GM18508 (cell line): ENCODE measurements at regions not wholly inside any gene's neighbourhood (a gene's known extent, or its start where the extent isn't known, plus 50 kb on each side); places are given as distances from the start of the nearest gene placed in this dataset.

Source experiments
- ATAC-seq: cut with Tn5 transposase; IDR thresholded peaks from one replicate; pipeline ENCODE4 v1.9.1; 2021; ENCODE audit warnings: moderate number of reproducible peaks; ENCODE audit not compliant: insufficient read depth, unreplicated experiment

DNA sequence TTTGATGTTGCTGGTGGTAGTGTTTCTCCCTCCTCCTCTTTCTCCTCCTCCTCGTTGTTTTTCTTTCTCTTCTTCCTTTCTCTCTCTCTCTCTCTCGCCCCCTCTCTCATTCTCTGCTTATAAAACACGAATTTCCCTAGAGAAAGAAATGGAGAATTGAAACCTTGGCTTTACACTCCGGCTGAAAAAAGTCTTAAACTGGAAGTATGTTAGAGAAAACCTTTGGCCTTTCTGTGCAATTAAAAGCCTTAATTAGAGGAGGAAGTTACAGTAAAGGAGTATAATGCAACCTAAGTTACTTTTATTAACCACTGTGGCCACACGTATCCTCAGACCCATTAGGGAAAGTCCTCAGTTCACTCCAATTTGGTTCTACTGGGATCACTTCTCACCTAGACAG, 501.7 kb upstream of the SORCS1 start:
- ATAC-seq = no peak

DNA sequence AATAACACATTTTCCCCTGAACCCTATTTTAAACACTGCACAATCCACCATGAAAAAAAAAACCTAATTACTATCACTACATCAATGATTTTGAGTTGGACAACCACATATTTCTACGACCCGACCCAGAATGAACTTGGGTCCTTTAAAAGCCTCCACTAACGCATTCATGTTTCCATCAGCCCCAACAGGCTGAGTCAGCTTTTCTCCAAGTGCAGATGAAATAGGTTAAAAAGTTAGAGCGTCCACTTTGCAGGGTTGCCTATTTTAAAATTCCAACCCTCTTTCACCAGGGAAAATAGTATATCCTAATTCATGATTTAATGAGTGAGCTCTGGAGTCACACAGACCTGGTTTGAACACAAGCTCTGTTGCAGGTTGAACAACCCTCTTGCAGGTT, 501.0 kb upstream of the SORCS1 start:
- ATAC-seq = no peak

GRCh38 chr10:107657851-107658250, 493.3 kb upstream of the SORCS1 start:
- no peak for ATAC-seq

DNA sequence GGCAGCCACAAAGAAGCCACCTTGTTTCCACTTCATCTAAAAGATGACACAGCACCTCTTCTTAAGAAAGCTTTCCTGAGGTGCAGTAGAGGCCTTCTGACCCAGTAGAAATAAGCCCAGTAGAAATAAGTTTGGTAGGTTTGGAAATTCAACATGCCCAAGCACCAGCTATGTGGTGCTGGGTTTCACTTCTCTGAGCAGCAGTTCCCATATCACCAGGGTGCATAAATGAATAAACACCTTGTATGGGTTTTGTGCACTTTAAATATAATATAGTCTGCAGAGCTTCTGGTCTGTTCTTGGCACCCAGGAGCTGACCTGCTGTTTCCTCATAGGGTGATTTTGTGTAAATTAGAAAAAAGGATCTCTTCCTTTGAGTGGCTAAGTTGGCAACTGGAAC, 492.4 kb upstream of the SORCS1 start:
- no peak for ATAC-seq

GRCh38 chr10:107653832-107654287, 489.4 kb upstream of the SORCS1 start:
- peak; percentile 71 for ATAC-seq

- ATAC-seq = no peak
Observed at GRCh38 chr10:107650939-107651338, 486.4 kb upstream of the SORCS1 start.

- no peak for ATAC-seq
Observed at GRCh38 chr10:107649249-107649648, 484.7 kb upstream of the SORCS1 start.

DNA sequence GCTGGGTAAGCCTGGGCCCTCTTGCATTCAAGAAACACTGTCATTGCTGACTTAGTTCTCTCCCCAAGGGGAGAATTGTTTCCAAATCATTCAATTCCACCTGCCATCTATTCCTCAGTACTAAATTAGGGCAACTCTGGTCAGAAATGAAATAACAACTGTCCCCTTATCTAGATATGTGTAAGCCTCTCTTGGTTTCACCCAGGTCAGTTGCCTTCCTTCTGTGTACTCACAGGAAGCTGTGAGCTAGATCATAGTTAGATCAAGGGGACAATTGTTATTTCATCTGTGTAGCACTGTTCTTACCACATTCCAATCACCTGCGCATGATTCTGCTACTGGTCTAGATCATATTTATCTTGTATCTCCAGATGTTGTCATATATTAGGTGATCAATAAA, 483.0 kb upstream of the SORCS1 start:
- no peak for ATAC-seq

GRCh38 chr10:107631876-107632275, 467.4 kb upstream of the SORCS1 start:
- no peak for ATAC-seq

DNA sequence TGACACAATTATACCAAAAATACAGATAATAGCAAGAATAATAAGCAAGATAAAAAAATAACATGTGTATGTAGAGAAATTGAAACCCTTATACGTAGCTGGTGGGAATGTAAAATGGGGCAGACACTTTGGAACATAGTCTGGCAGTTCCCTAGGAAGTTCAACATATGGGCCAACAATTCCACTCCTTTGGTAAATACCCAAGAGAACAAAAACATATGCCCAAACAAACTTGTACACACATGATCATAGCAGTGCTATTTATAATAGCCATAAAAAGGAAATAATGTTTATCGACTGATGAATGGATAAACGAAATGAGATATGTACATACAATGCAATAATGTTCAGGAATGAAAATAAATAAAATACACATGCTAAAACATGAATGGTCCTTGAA, 462.4 kb upstream of the SORCS1 start:
- no peak for ATAC-seq

DNA sequence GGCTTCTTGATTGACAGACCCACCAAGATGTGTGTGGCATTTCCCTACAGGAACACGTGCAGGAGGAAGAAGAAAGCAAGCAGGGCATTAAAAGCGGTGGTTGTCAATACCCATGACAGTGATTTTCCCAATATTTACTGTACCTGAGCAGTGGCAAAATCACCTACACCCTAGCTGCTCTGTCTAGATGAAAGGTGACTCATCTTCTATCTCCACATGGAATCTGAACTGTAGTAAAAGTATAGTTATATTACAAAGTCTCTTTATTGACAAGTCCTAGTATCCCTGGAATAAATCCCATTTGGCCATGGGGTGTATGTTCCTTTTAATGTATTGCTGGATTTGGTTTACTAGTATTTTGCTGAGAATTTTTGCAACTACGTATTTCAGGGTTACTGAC, 458.8 kb upstream of the SORCS1 start:
- no peak for ATAC-seq

DNA sequence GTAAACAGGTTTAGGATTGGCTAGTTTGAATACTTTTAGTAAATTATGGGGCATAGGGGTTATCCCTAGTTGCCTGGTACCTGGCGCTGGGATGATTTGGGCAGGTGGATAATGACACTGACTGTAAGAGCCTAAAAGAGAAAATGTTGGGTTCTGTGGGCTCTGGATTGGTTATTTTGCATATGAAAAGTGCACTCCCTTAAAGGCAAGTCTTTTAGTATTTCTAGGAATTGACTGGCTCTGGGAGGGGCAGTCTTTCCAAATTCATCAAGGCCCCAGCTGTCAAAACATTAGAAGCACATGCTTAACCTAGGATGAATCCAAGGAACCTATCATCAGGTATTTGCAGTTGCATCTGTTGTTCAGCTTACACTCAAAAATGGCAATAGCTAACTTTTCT, 454.6 kb upstream of the SORCS1 start:
- ATAC-seq = no peak

- ATAC-seq = no peak
Observed at GRCh38 chr10:107618504-107618994, 454.0 kb upstream of the SORCS1 start.

DNA sequence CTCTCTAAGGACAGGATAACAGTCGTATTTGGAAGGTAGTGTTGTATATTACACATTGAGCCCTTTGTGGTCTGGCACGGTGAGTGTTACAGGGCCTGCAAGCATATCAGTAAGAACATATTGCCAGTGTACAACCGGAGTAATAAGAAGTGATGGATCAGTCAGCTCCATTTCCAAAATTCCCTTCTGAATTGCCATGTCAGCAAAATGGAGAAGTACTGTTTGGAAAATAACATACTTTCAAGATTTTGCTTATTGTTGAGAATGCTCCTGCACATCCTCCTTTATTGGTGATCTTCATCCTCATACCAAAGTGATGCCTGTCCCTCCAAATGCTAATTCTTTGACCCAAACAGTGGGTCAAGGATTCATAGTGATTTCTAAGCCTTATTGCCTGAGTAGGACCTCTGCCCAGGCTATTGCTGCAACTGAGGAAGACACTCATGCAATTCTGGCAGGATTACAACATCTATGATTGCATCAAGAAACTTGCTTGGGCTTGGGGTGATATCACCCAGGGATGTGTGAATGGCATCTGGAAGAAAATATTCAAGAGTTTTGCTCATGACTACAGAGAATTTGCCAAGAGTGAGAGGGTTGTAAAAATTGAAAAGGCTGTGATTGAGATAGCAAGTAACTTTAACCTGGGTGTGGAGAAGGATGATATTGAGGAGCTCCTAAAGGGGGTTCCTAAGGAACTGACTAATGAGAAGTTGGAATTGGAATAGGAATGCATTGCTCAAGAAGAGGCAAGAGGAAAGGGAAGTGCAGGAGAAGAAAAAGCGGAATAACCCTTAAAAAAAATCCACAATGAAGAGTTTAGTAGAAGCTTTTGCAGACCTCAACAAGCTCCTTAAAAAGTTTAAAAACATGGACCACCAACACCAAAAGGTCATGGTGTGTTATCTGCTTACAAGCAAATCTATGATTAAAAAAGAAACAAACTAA, 452.2 kb upstream of the SORCS1 start:
- no peak for ATAC-seq

- ATAC-seq = no peak
Observed at GRCh38 chr10:107616031-107616430, 451.5 kb upstream of the SORCS1 start.

DNA sequence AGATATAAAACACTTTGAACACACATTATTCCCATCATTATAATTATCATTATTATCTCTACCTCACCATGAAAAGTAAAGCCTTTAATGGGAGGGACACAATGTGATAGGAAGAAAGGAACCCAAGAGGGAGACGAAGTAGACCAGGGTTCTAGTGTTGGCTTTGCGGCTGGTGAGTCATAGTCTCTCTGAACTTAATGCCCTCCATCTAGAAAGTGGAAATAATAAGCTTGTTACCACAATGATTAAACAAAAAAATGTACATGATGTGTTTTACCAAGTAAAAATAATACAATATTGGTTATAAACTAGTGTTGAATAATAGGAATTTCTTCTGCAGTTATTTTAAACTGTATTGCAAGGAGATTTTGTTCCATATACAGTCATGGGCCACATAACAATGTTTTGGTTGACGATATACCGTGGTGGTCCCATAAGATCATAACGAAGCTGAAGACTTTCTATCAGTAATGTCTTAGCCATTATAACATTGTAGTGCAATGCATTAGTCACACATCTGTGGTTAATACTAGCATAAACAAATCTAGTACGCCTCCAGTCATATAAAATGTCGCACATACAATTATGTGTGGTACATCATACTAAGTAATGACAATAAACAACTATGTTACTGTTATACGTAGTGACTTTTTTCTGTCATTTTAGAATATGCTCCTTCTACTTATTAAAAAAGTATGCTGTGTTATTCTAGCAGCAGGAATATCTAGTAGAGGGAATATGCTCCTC, 450.6 kb upstream of the SORCS1 start:
- ATAC-seq = no peak

DNA sequence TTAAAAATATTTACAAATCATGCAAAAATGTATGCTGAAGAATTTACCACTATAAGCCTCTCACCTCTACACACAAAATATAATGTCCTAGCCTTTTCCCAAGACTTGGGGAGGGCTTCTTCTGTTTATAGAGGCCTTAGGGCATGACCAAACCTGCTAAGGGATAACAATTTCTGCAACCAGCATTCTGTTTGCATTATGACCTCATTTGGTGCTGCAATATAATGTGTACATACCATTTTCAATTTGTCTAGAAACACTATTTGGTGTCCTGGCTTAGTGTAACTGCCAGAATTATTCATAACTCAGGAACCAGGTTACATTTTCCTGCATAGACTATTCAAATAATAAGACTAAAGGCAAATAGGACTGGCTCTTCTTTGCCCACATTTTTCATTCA, 446.6 kb upstream of the SORCS1 start:
- ATAC-seq = no peak

- ATAC-seq = no peak
Observed at GRCh38 chr10:107589081-107589480, 424.6 kb upstream of the SORCS1 start.

DNA sequence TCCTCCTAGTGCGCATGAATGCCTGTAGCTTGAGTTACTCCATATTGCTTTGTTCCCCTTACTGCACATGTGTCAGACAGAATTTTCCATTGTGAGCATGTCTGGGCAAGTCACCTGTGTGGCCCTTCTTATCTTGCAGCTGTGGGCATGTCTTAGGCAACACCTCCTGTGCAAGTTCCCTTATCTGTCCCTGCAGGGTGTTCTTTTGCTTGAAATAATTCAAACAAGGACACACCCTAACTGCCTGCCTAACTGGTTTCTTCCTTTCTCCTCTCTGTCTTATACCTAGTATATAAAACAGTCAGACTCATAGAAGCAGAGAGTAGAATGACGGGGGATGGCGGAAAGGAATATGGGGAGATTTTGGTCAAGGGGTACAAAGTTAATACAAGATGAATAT, 421.1 kb upstream of the SORCS1 start:
- no peak for ATAC-seq

DNA sequence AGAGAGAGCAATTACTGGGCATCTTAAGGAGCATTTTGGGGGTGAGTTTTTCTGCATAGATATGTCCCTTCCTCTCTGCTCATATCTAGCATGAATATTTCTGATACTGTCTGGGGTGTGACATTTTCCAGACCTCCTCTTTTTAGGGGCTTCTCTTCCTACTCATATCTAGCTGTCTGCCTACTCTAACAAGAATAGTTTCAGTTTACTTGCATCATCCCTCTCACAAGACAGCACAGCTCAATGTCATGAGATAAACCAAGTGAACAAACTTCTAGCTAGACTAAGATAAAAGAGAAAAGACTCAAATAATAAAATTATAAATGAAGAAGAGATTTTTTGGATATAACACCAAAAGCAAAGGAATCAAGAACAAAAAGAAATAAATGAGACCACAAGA, 419.5 kb upstream of the SORCS1 start:
- no peak for ATAC-seq

GRCh38 chr10:107579970-107580369, 415.5 kb upstream of the SORCS1 start:
- no peak for ATAC-seq
